Tibial artery (tissue), 4 donors: ENCODE measurements at regions not wholly inside any gene's neighbourhood (a gene's known extent, or its start where the extent isn't known, plus 50 kb on each side); places are given as distances from the start of the nearest gene placed in this dataset.

Experiments used
- DNase-seq, 2 donors: peaks; one replicate each; pipeline ENCODE4 v3.0.0-alpha.2; 2019
- H3K27ac ChIP-seq, 2 donors: fragments of 200-600 bp; sonication (generic) in 1 of 2; 1 replicate in 1 of 2; 2 replicates in 1 of 2; pipeline ENCODE4 v1.5.1; 2018 to 2019; ENCODE audit warnings: mild to moderate bottlenecking in 1 of 2
- H3K27me3 ChIP-seq, 2 donors: fragments of 200-600 bp; sonication (generic) in 1 of 2; one replicate each; pipeline versions ENCODE4 v1.5.1 to v1.6.0; 2016 to 2019
- H3K36me3 ChIP-seq, 3 donors: fragments of 200-600 bp; sonication (generic) in 2 of 3; one replicate each; pipeline ENCODE4 v1.5.1; 2016 to 2019; ENCODE audit warnings: mild to moderate bottlenecking in 2 of 3
- H3K4me1 ChIP-seq, 4 donors: fragments of 200-600 bp; sonication (generic) in 2 of 4; 1 replicate in 3 of 4; 2 replicates in 1 of 4; pipeline ENCODE4 v1.5.1; 2016 to 2019
- H3K4me3 ChIP-seq, 2 donors: fragments of 200-600 bp; sonication (generic) in 1 of 2; 1 replicate in 1 of 2; 2 replicates in 1 of 2; pipeline ENCODE4 v1.5.1; 2018 to 2019; ENCODE audit warnings: mild to moderate bottlenecking in 2 of 2
- H3K9me3 ChIP-seq, 3 donors: fragments of 200-600 bp; sonication (generic) in 1 of 3; one replicate each; pipeline ENCODE4 v1.5.1; 2016 to 2019
- intact Hi-C: fragments of 100-400 bp; cut with DNase I; formaldehyde crosslinking; loops from one replicate; pipeline ENCODE4 v1.15.0; 2023; ENCODE audit warnings: low total_unique reads
- TF ChIP-seq, protein P1 (sequence below), 2 experiments: fragments of 200-600 bp in 1 of 2; fragments of 450-650 bp in 1 of 2; IDR thresholded peaks; one replicate each; pipeline ENCODE4 v1.5.1; 2017 to 2019; ENCODE audit warnings: antibody characterized with exemption in 2 of 2, mild to moderate bottlenecking in 1 of 2, moderate library complexity in 1 of 2

DNA sequence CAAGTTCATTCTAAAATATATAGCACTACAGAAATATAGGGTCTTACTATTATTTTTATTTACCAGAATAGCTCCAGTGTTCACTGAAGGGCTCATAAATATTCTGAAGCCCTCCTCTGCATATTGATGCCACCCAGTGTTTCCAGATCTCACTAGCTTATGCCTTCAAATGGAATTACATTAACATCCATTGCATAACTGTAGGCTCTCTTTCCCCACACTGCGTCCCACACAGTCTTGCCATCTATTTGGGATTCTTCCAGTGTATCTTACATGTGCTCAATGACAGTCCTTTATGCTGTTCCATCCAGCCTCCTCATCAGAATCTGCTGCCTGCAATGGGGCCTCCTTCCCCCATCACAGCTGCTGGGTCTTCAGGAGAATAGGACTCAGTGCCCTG, 137.2 kb downstream of the CYSLTR2 start:
- intact Hi-C loops = no loop called here
- H3K4me1 ChIP-seq = no peaks in the 10 kb centered on the region
- DNase-seq = no peak
- no peaks in the 10 kb centered on the region for H3K9me3 ChIP-seq
- no peak overlapping the region for H3K27ac ChIP-seq
- TF ChIP-seq, protein P1, sequence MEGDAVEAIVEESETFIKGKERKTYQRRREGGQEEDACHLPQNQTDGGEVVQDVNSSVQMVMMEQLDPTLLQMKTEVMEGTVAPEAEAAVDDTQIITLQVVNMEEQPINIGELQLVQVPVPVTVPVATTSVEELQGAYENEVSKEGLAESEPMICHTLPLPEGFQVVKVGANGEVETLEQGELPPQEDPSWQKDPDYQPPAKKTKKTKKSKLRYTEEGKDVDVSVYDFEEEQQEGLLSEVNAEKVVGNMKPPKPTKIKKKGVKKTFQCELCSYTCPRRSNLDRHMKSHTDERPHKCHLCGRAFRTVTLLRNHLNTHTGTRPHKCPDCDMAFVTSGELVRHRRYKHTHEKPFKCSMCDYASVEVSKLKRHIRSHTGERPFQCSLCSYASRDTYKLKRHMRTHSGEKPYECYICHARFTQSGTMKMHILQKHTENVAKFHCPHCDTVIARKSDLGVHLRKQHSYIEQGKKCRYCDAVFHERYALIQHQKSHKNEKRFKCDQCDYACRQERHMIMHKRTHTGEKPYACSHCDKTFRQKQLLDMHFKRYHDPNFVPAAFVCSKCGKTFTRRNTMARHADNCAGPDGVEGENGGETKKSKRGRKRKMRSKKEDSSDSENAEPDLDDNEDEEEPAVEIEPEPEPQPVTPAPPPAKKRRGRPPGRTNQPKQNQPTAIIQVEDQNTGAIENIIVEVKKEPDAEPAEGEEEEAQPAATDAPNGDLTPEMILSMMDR (IDR thresholded peaks at IDR 0.05) = no peak
- H3K36me3 ChIP-seq = no peaks in the 10 kb centered on the region
- H3K27me3 ChIP-seq = no peaks in the 10 kb centered on the region
- H3K4me3 ChIP-seq = no peak overlapping the region

DNA sequence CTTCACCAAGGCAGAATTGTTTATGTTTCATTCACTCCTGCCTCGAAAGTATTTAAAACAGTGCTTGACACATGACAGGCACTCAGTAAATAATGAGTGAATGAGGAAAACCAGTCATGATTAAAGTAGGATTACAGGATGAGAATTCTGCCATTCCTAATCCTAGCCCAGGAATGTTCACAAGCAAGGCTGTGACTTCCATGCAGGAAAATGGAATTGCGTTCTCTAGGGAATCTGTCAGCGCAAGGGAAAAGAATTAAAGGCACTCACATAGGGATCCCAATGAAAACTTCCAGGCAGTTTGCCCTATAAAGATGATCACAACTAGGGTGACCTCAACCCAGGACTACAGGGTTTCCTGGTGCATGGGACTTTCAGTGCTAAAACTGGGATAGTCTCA, 143.4 kb downstream of the CYSLTR2 start:
- Histone ChIP-seq H3K27me3 (no peaks in the 10 kb centered on the region), H3K27ac (no peak overlapping the region), H3K36me3 (no peaks in the 10 kb centered on the region), H3K4me3 (no peak overlapping the region), H3K4me1 (no peaks in the 10 kb centered on the region), H3K9me3 (peaks cover 0 to 3% (median 0%) of the 10 kb centered on the region in 3 donors)
- no peak for DNase-seq
- TF ChIP-seq, protein P1 (IDR thresholded peaks at IDR 0.05) = no peak
- intact Hi-C loops = no loop called here

DNA sequence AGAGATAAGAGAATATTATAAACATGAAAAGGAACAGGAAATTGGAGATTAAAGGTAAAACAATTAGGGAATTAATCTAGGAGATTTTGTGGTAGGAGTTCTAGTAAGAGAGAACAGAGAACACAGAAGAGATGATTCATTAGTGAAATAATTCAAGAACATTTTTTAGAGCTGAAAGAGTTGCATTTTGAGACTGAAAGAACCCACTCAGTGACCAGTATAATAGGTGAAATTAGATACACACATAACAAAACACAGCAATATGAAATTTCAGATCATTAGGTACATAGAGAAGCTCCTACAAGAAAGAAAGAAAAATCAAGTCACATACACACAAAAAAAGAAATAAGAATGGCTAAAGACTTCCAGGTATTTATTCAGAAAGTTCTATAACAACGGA, 144.0 kb downstream of the CYSLTR2 start:
- no peak overlapping the region for H3K4me3 ChIP-seq
- H3K27me3 ChIP-seq = no peaks in the 10 kb centered on the region
- peaks cover 0 to 3% (median 0%) of the 10 kb centered on the region in 3 donors for H3K9me3 ChIP-seq
- H3K27ac ChIP-seq = no peak overlapping the region
- no peaks in the 10 kb centered on the region for H3K36me3 ChIP-seq
- no peak for DNase-seq
- intact Hi-C loops = no loop called here
- H3K4me1 ChIP-seq = no peaks in the 10 kb centered on the region
- TF ChIP-seq, protein P1 (IDR thresholded peaks at IDR 0.05) = no peak

DNA sequence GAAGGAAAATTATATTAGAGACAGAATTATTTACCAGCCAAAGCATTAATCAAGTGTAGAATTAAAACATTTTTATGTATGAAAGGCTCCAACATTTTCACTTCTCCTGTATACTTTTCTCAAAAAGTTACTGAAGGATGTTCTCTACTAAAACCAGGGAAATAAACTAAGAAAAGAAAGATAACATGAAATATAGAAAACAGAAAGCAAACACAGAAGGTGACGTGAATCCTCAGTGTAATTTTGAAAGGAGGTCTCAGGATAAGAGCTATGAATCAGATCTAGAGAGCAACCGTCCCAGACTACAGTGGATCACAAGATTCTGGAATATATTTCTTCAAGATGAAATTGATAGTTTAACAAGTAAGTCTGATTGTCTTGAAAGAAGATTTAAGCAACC, 144.5 kb downstream of the CYSLTR2 start:
- no peak for DNase-seq
- Histone ChIP-seq H3K4me3 (no peak overlapping the region), H3K9me3 (peaks cover 0 to 3% (median 0%) of the 10 kb centered on the region in 3 donors), H3K27me3 (no peaks in the 10 kb centered on the region), H3K4me1 (no peaks in the 10 kb centered on the region), H3K27ac (no peak overlapping the region), H3K36me3 (no peaks in the 10 kb centered on the region)
- TF ChIP-seq, protein P1 (IDR thresholded peaks at IDR 0.05) = no peak
- intact Hi-C loops = no loop called here

DNA sequence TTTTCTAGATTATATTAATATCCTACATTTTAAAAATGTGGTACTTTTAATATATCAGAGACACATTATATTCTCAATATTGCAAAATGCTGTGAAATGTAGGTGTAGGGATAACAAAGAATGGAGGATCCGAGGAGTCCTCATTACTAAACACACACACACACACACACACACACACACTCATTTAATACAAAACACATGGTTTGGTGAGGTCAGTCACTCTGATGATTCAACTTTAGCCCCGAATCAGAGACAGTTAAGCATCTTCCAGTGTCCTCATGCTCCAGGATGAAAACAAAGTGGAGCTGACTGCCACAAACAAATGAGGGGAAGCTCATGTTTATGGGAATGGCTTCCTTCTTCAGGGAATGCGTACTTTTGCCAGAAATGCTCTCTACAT, 147.5 kb downstream of the CYSLTR2 start:
- intact Hi-C loops = no loop called here
- no peak for DNase-seq
- TF ChIP-seq, protein P1 (IDR thresholded peaks at IDR 0.05) = no peak

More for the DNA sequence above, 147.5 kb downstream of the CYSLTR2 start:
- Histone ChIP-seq H3K4me3 (no peak overlapping the region), H3K27me3 (no peaks in the 10 kb centered on the region), H3K4me1 (no peaks in the 10 kb centered on the region), H3K27ac (no peak overlapping the region), H3K9me3 (peaks cover 0 to 3% (median 0%) of the 10 kb centered on the region in 3 donors), H3K36me3 (no peaks in the 10 kb centered on the region)
